Activated effector memory CD4-positive, alpha-beta T cell treated with Interleukin-2 at 50 U/mL for 16 hours (primary cell): ENCODE measurements at regions not wholly inside any gene's neighbourhood (a gene's known extent, or its start where the extent isn't known, plus 50 kb on each side); places are given as distances from the start of the nearest gene placed in this dataset.

Source experiments
- DNase-seq: peaks from one replicate; pipeline ENCODE4 v3.0.0-alpha.2; 2020

DNA sequence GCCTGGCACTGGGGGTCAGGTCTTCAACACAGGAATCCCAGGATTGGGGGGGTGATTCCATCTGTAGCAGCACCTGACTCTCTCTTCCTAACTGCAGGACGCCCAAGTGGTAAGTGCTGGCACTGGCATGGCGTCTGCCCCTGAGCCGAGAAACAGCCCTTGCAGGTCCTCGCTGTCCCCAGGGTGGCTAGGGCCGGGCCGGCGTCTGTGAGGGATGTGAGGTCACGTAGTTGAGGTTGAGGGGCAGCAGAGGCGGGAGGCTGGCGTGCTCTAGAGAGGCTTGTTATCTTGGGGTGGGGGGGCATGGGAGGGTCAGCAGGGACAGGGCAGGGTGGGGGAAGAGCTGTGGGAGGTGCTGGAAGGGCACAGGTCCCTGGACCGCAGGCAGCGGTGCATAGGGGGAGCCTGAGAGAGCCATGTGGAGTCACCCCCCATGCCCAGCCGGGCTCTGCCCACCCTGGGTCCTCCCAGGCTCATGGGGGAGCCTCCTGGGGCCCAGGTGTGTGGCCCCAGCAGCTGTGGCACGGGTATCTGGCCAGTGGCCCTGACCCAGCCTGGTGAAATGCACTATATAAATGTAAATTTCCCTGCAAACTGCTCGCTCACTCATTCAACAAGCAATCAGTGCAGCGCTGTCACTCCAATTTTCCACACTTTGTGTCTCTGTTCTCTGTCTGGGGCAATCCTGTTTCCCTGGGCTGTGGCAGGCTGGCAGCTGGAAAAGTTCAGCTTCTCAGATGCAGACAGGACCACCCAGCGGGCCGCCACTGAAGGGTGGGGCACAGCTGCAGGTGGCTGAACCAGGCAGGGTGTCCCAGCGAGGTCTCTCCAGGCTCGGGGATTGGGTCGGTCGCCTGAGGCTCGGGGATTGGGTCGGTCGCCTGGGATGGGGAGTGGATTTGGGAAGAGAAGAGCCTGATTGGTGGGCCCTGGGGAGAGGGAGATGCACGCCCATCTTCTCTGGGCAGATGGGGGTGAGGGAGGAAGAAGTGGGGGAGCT lies 102.2 kb upstream of the NKX1-1 start:
- no peak for DNase-seq

GRCh38 chr4:1506956-1507721 lies 100.9 kb upstream of the NKX1-1 start:
- no peak for DNase-seq

GRCh38 chr4:1505511-1506460 lies 99.5 kb upstream of the NKX1-1 start:
- DNase-seq = no peak

GRCh38 chr4:1504595-1505500 lies 98.6 kb upstream of the NKX1-1 start:
- DNase-seq = no peak

DNA sequence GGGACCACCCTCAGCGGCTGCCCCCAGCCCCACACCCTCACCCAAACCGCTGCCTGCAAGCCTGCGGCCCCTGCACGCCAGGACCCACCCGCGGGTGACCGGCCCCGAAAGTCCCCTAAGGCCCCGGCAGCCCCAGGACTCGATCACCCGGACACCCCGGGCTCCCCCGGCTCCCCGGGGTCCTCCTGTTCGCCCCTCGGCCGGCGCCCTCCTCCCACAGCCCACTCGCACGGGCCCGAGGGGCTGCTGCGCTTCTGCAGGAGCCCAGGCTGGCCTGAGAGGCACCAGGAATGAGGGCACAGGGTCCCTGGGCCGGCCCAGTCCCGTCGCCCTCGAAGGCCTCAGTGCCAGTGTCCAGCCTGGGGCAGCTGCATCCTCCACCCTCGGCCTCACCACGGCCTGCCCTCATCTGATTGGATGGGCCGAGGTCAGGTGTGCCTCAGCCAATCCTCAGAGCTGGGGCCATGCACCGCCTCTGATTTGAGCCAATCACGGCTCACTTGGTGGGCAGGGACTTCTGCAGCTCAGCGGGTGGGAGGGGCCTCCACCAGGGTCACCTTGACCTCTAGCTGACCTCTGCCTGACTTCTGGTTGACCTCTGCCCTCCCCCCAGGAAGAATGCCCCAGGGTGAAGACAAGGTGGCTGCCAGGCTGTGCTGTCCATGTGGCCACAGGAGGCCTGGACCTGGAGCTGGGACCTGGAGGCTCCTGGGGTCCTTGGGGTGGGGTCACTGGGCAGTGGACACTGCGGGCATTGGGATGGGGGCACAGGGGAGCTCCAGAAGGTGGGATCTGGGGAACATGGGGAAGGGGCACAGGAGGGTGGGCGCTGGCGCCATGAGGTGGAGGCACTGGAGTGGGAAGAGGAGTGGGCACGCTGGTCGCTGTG lies 97.6 kb upstream of the NKX1-1 start:
- DNase-seq = no peak

- DNase-seq = no peak
Observed at GRCh38 chr4:1502976-1503375, 96.7 kb upstream of the NKX1-1 start.

- no peak for DNase-seq
Observed at GRCh38 chr4:1502501-1502886, 96.3 kb upstream of the NKX1-1 start.

DNA sequence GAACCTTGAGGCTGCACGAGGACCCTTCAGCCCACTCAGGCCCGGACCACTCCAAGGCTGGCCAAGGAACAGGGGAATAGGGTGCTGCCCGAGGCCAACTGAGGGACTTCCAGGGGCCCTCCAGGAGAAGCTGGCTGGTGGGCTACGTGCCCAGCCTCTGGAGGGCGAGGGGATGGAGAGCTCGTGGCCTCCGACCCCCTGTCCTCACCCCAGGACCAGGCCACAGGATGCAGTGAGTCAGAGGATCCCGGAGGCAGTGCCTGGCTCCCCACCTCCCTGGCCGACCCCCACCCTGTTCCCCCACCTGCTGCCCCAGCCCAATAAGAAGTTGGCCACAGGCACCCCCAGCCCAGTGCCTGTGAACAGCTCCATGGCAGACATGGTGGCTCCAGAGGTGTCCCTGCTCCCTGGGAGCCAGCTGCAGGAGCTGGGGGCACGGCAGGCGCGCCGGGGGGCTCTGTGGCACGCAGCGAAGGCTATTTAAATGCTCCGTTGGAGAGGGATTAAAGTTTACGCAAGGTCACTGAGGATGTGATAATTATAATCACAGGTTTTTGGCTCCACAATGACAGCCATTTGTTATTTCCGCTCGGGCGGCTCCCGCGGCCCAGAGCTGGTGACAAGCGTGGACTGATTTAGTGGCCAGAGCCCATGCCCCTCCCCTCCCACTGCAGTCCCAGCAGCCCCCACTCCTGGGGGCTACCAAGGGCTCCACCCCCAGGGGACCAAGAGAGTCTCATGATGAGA lies 95.7 kb upstream of the NKX1-1 start:
- no peak for DNase-seq

GRCh38 chr4:1500966-1501753 lies 94.9 kb upstream of the NKX1-1 start:
- no peak for DNase-seq

- no peak for DNase-seq
Observed at GRCh38 chr4:1500231-1500965, 94.2 kb upstream of the NKX1-1 start.

DNA sequence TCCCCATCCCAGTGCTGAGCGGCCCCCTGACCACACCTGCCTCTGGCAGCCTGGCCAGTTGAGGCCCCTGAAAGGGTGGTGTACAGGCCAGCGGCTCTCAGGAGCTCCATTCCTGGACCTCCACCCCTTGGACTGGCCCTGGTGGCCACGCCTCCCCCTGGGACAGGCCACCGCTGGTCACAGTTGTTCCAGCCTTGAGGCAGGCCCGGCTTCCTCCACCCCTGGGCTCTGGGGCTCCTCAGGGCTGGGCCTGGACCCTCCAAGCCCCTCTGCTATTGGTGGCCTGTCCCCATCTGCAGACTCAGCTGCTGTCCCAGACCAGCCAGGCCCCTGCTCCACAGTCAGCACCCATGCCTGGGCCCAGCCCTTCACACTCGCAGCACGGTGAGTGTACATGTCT lies 93.2 kb upstream of the NKX1-1 start:
- no peak for DNase-seq

DNA sequence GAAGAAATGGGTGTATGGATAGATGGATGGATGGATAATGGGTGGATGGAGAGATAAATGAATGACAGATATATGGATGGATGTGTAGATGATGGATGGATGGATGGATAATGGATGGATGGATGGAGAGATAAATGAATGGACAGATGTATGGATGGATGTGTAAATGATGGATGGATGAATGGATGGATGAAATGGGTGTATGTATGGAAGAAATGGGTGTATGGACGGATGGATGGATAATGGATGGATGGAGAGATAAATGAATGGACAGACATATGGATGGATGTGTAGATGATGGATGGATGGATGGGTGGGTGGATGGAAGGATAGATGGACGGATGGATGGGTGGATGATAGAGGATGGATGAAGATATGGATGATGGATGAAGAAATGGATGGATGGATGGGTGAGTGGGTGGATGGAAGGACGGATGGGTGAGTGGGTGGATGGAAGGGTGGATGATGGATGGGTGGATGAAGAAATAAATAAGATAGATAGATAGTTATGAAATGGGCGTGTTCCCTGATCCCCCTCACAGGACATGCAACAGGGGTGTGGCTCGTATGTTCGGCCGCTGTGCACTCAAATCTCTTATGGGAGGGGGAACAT lies 91.1 kb upstream of the NKX1-1 start:
- no peak for DNase-seq

DNA sequence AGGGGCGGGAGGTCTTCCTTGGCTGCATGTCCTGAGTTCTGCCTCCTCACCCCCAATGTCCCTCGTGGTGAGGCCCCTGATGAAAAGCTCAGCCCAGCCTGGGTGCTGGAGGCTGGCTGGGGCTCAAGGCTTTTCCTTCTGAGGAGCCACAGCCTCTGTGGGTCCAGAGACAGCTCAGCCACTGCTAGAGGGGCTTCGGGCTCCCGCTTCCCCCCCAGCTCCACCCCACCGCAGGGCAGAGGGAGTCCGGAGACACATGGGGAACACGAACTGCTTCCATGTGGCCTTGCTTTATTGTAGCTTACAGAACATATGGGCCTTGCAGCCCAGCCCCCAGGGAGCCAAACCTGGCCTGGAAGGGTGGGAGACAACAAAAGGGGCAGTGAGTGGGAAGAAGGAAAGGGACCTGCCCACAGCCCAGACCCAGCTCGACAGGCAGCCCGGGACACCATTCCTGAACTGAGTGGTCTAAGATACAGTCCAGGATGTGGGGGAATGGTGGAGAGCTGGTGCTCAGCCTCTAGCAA lies 89.9 kb upstream of the NKX1-1 start:
- no peak for DNase-seq

DNA sequence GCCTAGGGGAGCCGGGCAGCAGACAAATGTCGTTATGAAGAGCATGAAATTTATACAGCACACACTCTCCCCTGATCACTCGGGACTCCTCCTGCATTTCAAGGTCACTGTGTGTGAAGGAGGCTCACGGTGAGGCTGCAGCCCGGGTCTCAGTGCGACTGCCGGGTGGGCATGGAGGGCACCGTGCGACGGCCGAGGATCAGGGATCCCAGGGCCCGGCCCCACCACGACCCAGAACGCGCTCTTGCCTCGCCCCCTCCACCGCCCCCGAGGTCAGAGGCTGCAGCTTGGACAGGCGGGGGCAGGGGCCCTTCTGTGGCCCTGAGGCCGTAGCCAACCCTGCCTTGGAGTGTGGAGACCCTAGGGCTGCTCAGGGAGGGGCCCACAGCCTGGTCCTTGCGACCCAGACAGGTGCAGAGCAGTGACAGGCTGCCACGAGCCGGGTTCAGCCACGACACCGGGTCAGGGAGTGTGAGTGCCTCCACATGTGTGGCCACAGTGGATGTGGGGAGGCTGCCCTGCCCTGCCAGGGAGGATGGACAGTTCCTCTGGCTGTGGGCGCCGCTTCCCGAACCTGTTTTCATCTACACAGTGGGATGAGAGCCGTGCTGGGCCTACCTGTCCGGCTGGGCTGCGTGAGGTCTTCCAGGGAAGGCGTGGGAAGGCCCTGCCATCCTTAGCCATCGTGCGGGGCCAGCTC lies 89.3 kb upstream of the NKX1-1 start:
- DNase-seq = no peak

DNA sequence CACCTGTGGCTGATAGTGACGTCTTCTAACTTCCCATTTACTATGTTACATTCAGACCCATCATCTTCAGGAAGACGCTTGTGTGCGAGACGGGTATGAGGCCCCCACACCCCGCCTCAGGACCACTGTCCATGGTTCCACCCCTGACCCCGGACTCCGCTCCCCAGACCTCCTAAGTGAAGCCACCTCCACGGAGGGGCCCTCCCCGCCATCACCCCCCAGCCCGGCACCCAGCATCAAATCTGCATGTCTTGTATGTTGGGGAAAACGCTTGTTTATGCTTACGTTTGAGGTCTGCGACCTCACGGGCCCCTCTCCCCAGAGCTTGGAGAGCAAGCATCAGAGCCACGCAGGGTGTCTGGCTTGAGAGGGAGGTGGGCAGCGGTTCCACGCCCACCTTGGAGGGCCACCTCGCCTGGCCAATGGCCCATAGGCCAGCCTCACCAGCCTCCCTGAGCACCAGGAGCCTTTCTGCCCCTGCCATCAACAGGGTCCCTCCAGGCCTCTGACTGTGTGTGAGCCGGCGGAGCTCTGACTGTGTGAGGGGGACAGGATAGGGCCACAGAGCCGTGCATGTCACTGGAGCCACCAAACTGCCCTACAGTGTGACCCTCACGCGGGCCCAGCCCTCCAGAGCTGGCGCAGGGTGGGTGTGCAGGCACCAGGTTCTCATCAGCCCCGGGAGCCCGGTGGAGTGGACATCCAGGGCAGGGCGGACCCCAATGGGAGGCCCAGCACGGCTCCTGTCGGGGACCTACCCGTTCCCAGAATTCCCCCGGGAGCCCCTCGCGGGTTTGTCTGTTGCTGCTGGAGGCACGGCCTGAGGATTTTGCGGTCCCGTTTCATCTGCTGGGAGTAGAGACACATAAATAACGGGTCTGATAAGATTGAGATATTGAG lies 88.4 kb upstream of the NKX1-1 start:
- DNase-seq = no peak
